Stomach smooth muscle (tissue), 2 donors: ENCODE measurements at regions not wholly inside any gene's neighbourhood (a gene's known extent, or its start where the extent isn't known, plus 50 kb on each side); places are given as distances from the start of the nearest gene placed in this dataset.

Experiments
- H3K27ac ChIP-seq: one replicate; pipeline ENCODE4 v1.7.0; 2013; ENCODE audit warnings: mild to moderate bottlenecking, low read length, inconsistent platforms
- H3K27me3 ChIP-seq, 2 donors: one replicate each; pipeline ENCODE4 v1.7.0; 2013; ENCODE audit warnings: low read length in 2 of 2; ENCODE audit not compliant: insufficient read depth in 2 of 2, control insufficient read depth in 1 of 2
- H3K36me3 ChIP-seq, 2 donors: one replicate each; pipeline ENCODE4 v1.7.0; 2013; ENCODE audit warnings: low read length in 2 of 2; ENCODE audit not compliant: control insufficient read depth in 2 of 2, insufficient read depth in 2 of 2
- H3K4me1 ChIP-seq: one replicate; pipeline ENCODE4 v1.7.0; 2013; ENCODE audit warnings: low read length; ENCODE audit not compliant: control insufficient read depth, insufficient read depth
- H3K4me3 ChIP-seq, 2 donors: one replicate each; pipeline ENCODE4 v1.7.0; 2013; ENCODE audit warnings: low read length in 2 of 2
- H3K9ac ChIP-seq, 2 donors: one replicate each; pipeline ENCODE4 v1.7.0; 2013; ENCODE audit warnings: low read length in 2 of 2, mild to moderate bottlenecking in 1 of 2
- H3K9me3 ChIP-seq, 2 donors: one replicate each; pipeline ENCODE4 v1.7.0; 2013; ENCODE audit warnings: low read length in 2 of 2; ENCODE audit not compliant: control insufficient read depth in 2 of 2
- donor health status: healthy.
- donor health status: Pancreatic carcinoma.

GRCh38 chr18:67735506-67735905, 219.0 kb upstream of the DSEL start:
- Histone ChIP-seq H3K27me3 (no peaks in the 10 kb centered on the region), H3K9ac (no peak overlapping the region), H3K4me3 (no peak overlapping the region), H3K4me1 (no peaks in the 10 kb centered on the region), H3K27ac (no peak overlapping the region), H3K9me3 (no peaks in the 10 kb centered on the region), H3K36me3 (no peaks in the 10 kb centered on the region)

- Histone ChIP-seq H3K9me3 (no peaks in the 10 kb centered on the region), H3K36me3 (no peaks in the 10 kb centered on the region)
These were observed 216.6 kb upstream of the DSEL start for GRCh38 chr18:67733088-67733487.

DNA sequence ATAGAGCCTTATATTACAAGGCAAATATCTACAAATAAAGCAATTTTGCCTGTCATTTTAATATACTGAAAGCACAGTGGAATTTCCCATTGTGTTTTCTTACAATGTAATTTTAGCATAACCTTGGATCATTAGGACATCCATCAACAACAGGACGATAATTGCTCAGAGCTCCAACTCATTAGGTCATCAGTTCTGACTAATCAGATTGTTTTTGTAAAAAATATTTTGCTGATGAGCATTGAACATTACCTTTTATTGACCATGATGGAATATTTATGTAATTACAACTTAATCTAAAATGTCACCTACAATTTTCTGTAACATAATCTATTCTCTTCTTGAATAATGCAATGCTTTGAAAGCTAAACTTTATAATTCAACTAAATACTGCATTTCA, 215.3 kb upstream of the DSEL start:
- H3K27ac ChIP-seq, result no peak overlapping the region
- no peak overlapping the region for H3K4me3 ChIP-seq
- H3K9ac ChIP-seq, result no peak overlapping the region
- no peaks in the 10 kb centered on the region for H3K9me3 ChIP-seq
- H3K27me3 ChIP-seq, result no peaks in the 10 kb centered on the region
- no peaks in the 10 kb centered on the region for H3K36me3 ChIP-seq
- no peaks in the 10 kb centered on the region for H3K4me1 ChIP-seq

More at GRCh38 chr18:67733088-67733487, 216.6 kb upstream of the DSEL start:
- Histone ChIP-seq H3K27ac (no peak overlapping the region), H3K27me3 (no peaks in the 10 kb centered on the region), H3K4me3 (no peak overlapping the region), H3K9ac (no peak overlapping the region), H3K4me1 (no peaks in the 10 kb centered on the region)

DNA sequence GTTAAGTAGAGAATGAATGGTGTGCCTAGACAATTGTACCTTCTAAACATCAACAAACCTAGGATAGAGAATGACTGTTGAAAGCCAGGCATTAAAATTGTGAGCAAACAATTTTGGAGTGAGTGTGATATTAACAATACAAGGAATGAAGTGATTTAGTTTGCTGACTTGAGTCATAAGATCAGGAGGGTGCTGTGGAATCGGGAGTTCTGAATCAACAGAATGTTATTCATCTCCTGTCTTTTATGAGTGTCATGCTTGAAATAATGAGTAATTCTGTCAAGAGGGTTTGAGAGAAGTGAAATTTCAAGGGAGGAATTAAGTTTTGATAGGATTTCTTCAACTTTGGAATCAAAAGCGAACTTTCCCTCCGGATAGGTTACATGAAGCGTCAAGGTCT, 214.4 kb upstream of the DSEL start:
- H3K4me1 ChIP-seq, result no peaks in the 10 kb centered on the region
- no peak overlapping the region for H3K27ac ChIP-seq
- no peak overlapping the region for H3K9ac ChIP-seq
- H3K9me3 ChIP-seq, result no peaks in the 10 kb centered on the region
- no peaks in the 10 kb centered on the region for H3K36me3 ChIP-seq
- H3K4me3 ChIP-seq, result no peak overlapping the region
- no peaks in the 10 kb centered on the region for H3K27me3 ChIP-seq

DNA sequence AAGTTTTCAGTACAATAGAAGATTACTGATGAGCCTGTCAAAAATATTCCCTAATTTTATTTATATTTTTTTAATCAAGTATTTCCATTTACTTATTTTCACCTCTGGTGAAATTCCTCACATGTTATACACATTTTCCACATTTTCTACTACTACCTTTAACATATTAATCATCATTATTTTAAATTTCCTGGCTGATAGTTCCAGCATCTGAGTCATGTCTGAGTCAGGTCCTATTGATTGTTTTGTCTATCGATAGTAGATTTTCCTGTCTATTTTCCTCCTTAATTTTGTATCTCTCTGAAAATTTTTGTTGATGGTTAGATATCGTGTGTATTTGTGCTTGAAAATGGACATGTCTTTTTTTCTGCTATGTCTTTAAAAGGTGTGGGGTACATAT, 211.8 kb upstream of the DSEL start:
- Histone ChIP-seq H3K4me3 (no peak overlapping the region), H3K27ac (no peak overlapping the region), H3K9me3 (no peaks in the 10 kb centered on the region), H3K9ac (no peak overlapping the region), H3K27me3 (no peaks in the 10 kb centered on the region), H3K36me3 (no peaks in the 10 kb centered on the region), H3K4me1 (no peaks in the 10 kb centered on the region)

DNA sequence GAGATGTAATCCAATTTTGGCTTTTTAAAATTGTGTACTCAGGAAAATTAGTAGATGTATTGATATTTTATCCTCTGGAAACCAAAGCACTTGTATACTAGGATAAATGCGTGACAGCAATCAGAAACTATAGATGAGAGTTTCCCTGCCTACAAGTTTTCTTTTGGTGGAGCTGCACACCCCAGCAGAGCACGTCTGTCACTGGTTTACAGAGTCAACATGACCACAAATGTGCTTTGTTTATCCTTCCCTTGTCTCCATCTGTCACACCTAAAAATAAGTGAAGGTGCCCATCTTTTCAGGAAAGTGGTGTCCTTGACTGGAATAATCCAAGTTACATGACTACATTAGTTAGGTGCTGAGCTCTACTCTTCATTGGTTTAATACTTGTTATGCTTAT, 210.4 kb upstream of the DSEL start:
- H3K4me1 ChIP-seq, result no peaks in the 10 kb centered on the region
- no peak overlapping the region for H3K9ac ChIP-seq
- no peaks in the 10 kb centered on the region for H3K27me3 ChIP-seq
- no peak overlapping the region for H3K27ac ChIP-seq
- no peaks in the 10 kb centered on the region for H3K36me3 ChIP-seq
- H3K4me3 ChIP-seq, result no peak overlapping the region
- no peaks in the 10 kb centered on the region for H3K9me3 ChIP-seq

DNA sequence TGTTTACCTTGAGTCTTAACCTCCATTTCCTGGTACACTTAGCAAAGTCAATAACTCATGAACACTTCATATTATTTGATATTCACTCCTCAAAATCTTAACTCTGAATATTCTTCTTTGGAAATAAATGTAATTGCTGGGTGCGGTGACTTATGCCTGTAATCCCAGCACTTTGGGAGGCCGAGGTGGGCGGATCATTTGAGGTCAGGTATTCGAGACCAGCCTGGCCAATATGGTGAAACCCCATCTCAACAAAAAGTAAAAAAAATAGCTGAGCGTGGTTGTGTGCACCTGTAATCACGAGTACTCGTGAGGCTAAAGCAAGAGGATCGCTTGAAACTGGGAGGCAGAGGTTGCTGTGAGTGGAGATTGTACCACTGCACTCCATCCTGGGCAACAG, 201.3 kb upstream of the DSEL start:
- no peak overlapping the region for H3K9ac ChIP-seq
- H3K4me1 ChIP-seq, result no peaks in the 10 kb centered on the region
- H3K27ac ChIP-seq, result no peak overlapping the region

DNA sequence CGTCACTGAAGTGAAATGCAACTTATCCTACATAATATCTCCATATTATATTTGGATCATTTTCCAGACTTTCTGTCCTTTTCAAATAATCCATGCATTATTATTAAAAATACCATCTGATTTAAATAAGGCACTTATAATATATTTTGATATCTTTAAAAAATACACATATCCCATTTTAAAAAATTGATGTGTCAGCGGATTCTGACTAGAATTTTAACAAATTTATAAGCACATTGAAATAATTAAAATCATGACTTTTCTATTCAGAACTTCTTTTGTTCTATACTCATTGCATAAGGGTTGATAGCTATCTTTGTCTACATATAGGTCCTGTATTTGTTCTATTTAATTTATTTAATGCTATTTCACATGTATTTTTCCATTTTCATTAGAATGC, 199.0 kb upstream of the DSEL start:
- H3K4me1 ChIP-seq, result no peaks in the 10 kb centered on the region
- H3K27me3 ChIP-seq, result no peaks in the 10 kb centered on the region
- H3K36me3 ChIP-seq, result no peaks in the 10 kb centered on the region
- H3K4me3 ChIP-seq, result no peak overlapping the region
- H3K9me3 ChIP-seq, result no peaks in the 10 kb centered on the region
- no peak overlapping the region for H3K9ac ChIP-seq
- no peak overlapping the region for H3K27ac ChIP-seq

More for the DNA sequence above, 201.3 kb upstream of the DSEL start:
- H3K9me3 ChIP-seq, result no peaks in the 10 kb centered on the region
- H3K36me3 ChIP-seq, result no peaks in the 10 kb centered on the region
- no peaks in the 10 kb centered on the region for H3K27me3 ChIP-seq
- H3K4me3 ChIP-seq, result no peak overlapping the region

DNA sequence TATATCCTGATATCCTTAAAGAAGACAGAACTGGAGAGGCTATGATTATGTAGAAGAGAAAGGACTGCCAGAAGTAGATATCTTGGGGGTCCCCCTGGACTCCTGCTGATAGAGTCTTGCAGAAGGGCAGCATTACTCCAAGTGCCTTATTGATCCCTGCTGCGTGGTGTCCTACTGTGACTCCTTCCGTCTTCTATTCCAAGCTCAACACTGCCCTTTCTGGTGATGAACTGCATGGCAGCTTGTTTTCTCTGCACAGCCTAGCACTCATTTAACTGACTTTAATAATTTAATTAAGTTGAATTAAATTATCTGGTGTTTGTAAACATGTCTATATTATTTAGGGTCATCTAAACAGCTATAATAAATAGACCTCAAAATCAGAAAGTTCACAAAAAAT, 194.1 kb upstream of the DSEL start:
- no peaks in the 10 kb centered on the region for H3K4me1 ChIP-seq
- H3K9ac ChIP-seq, result no peak overlapping the region
- no peaks in the 10 kb centered on the region for H3K27me3 ChIP-seq
- no peak overlapping the region for H3K27ac ChIP-seq
- no peak overlapping the region for H3K4me3 ChIP-seq
- H3K9me3 ChIP-seq, result no peaks in the 10 kb centered on the region
- no peaks in the 10 kb centered on the region for H3K36me3 ChIP-seq

DNA sequence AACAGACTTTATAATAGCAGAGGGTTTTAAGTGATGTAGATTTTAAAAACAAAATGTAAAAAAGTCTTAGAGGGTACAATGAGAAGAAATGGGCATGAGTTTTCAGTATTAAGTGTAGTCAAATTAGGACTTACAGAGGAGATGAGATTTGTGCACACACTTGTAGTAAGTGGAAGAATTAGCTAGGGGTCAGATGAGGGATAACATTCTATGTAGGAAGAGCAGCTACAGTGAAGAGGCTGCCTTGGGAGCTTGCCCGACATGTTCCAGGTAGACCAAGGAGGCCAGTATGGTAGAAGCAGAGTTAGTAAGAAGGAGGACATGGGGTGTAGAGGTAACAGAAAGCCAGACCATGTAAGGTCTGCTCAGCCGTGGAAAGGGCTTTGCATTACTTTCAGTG, 189.2 kb upstream of the DSEL start:
- H3K4me3 ChIP-seq, result no peak overlapping the region
- H3K9me3 ChIP-seq, result no peaks in the 10 kb centered on the region
- no peaks in the 10 kb centered on the region for H3K4me1 ChIP-seq
- no peak overlapping the region for H3K27ac ChIP-seq
- no peaks in the 10 kb centered on the region for H3K36me3 ChIP-seq
- no peaks in the 10 kb centered on the region for H3K27me3 ChIP-seq
- H3K9ac ChIP-seq, result no peak overlapping the region

- no peaks in the 10 kb centered on the region for H3K27me3 ChIP-seq
- H3K9me3 ChIP-seq, result no peaks in the 10 kb centered on the region
- H3K4me1 ChIP-seq, result no peaks in the 10 kb centered on the region
- H3K9ac ChIP-seq, result no peak overlapping the region
- no peak overlapping the region for H3K27ac ChIP-seq
- H3K4me3 ChIP-seq, result no peak overlapping the region
- H3K36me3 ChIP-seq, result no peaks in the 10 kb centered on the region
These were observed 179.2 kb upstream of the DSEL start for GRCh38 chr18:67695684-67696083.

GRCh38 chr18:67694787-67695186, 178.3 kb upstream of the DSEL start:
- Histone ChIP-seq H3K36me3 (no peaks in the 10 kb centered on the region), H3K27me3 (no peaks in the 10 kb centered on the region), H3K9ac (no peak overlapping the region), H3K27ac (no peak overlapping the region), H3K4me1 (no peaks in the 10 kb centered on the region), H3K4me3 (no peak overlapping the region), H3K9me3 (no peaks in the 10 kb centered on the region)
